Medulla oblongata (tissue), 1 donor: ENCODE measurements at regions not wholly inside any gene's neighbourhood (a gene's known extent, or its start where the extent isn't known, plus 50 kb on each side); places are given as distances from the start of the nearest gene placed in this dataset.
"Not testable (repeated sequence)": the region's sequence is repeated elsewhere in the genome, so short reads cannot be mapped to it uniquely, and the experiment has no call there.

ENCODE experiments used
- DNase-seq: peaks from one replicate; pipeline ENCODE4 v3.0.0-alpha.2; 2015; ENCODE audit errors: extremely low spot score

DNA sequence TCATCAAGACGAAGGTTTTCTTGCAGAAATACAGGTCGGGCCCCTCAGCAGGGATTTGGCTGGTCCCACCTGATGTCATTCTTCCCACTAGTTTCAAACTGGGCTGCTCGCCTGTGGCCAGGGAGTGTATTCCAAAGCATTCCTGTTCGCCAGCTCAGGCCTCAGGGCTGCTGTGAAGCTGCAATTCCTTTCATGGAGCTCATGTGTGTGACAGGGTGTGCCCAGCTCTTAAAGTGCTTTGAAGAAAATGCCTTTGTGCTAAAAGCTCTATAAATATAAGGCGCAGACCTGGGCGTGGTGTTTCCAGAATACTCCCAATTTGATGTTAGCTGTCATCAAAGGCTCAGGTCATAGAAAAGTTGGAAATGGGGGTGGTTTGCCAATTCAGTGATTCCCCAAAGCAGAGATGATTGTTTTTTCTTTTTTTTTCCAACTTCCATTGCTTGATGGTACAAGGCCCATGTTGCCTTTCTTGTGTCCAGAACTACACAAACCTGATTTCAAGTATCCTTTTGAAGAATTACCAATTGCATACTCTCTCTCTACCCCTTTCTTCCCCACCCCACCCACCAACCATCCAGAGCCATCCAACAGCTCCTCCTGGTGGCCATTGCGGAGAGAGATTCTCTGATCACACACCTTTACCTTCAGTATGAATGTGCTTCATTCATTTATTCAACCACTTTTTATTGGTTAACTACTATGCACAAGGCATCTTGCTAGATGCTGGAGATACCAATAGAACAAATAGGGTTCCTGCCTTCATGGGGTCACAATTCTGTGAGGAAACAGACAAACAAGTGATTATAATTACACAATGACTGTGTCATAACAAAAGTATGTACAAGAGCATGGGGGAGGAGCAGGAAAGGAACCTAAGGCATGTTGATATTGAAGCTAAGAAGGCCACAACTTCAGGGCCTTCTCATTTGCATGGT, 297.3 kb upstream of the LYZL1 start:
- no peak for DNase-seq

DNA sequence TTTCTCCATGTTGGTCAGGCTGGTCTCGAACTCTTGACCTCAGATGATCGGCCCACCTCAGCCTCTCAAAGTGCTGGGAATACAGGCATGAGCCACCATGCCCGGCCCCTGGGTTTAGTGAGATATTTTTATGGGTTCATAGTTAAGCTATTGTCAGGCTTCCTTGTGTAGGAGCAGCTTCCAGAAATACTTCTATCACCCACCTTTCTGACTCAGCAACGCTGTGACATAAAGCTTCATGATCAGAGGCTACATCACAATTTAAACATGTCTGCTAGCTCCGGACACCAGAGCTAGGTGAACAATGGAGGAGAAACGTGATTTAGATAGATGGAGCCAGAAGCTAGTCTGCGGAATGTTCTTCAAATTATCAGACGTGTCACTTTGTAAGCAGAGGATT, 295.8 kb upstream of the LYZL1 start:
- no peak for DNase-seq

DNA sequence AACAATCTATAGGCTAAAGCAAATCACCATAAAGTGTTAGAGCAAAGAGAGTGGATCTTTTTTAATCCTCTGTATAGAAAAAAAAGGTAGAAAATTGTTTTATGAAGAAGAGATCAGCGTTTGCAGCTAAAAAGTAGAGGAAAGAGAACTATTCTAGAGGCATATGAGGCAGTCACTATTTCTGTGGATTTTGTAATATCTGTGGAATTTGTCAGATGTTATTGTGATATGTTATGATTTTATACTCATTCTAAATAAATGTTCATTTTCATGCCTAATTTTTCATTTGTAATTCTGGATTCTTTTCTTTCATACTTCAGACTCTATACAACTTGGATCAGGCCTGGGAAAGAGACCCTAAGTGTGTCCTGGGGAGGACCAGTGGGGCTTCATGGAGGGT, 295.0 kb upstream of the LYZL1 start:
- DNase-seq: no peak

DNA sequence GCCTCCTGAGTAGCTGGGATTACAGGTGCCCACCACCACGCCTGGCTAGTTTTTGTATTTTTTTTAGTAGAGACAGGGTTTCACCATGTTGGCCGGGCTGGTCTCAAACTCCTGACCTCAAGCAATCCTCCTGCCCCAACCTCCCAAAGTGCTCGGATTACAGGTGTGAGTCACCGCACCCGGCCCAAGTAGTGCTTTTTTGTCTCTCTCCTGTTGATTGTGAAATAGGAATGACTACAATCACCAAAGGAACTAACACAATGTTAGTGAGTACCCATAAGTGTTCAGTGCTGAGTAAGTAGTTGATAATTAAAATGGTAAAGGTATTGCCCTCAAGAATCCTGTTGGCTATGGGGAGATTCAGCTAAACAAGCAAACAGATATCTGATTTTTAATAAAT, 294.1 kb upstream of the LYZL1 start:
- DNase-seq: not testable (repeated sequence)

DNA sequence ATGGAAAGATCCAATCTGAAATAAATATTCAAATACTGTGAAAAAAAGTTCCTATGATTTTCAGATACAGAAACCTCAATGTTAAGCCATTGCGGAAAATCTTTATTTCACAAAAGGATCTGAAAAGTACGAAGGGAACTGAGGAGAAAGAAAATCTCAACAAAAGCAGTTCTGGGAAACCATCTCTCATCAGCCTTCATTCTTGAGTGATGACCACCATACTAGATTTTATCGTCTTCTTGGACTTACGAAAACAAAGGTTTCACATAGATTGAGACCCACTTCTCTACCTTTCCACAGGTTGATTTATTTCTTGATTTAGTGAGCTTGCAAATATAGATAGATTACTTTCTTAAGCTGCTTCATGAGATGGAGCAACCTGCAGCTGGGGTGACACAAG, 293.4 kb upstream of the LYZL1 start:
- no peak for DNase-seq

DNA sequence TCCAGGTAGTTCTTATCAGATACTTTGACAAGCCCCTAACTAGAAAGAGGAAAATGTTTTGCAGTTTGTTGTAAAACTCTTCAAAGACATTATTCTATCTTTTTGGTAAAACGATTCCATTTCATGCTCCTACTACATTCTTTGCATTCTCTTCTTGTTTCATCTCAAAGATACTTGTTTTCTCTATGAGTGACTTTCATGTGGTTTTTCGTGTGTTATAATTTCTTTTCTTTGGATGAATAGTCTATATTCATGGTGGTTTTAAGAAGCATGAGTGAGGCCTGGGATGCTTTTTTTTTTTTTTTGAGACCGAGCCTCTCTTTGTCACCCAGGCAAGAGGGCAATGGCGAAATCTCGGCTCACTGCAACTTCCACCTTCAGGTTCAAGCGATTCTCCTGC, 292.5 kb upstream of the LYZL1 start:
- no peak for DNase-seq

DNA sequence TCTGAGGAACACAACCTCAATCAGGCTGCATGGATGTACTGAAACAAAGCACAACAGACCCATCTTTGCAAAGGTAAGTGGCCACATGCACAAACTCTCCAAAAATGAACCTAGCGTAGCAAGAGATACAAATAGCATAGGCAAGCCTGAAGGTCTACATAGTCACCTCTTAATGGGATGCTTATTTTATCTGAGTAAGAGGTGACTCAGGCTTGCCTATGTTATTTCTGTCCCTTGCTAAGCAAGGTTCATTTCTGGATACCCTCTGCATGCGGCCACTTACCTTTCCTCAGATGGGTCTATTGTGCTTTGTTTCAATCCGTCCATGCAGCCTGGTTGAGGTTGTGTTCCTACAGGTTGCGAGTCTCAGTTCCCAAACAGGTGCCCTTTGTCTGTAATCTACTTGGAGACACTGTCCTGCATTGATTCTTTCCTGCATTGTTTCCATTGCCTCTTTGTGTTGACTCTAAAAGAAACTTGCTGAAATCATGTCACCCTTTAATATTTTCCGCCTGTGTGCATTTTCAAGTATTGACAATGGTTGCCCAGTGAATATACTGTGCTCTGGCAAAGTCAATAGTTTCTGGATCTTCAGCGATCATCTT, 291.8 kb upstream of the LYZL1 start:
- DNase-seq: no peak

DNA sequence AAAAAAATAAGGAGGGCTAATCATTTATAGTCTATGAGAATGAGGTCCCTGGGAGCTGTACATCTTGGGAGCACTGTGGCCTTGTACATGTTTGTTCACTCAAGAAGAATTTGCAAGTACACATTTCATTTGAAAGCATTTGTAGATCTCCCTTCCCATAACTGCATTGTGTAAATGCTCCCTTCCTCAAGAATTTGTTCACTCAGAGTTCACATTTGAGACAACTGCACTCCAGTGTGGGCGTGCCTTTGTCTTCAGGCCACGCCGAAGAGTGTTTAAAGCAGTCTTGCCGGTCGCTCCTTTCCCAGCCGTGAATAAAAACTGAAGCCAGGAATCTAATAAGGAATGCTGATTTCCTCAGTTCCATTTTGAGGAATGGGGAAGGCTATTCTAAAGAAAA, 291.1 kb upstream of the LYZL1 start:
- no peak for DNase-seq

DNA sequence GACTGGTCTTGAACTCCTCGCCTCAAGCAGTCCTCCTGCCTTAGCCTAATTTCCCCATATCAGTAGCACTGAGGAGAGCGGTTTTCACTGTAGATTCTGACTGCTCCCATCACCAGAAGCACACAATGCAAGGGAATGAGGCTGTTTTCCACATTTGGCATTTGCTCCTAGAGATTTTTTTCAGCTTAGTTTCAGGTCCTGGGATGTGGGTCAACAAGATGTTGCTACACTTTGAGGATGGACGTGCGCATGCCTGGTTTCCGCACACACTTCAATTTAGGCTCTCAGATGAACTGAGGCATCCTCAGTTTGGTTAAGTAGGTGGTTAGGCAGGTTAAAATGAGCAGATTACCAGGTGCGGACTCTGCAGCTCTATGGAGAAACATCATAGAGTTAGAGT, 287.1 kb upstream of the LYZL1 start:
- no peak for DNase-seq

DNA sequence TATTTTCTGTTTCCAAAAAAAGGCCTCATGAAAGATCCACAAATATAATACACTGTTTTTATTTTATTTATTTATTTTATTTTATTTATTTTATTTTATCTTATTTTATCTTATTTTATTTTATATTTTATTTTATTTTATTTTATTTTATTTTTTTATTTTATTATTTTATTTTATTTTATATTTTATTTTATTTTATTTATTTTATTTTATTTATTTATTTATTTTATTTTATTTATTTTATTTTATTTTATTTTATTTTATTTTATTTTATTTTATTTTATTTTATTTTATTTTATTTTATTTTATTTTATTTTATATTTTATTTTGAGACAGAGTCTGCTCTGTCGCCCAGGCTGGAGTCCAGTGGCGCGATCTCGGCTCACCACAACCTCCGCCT, 285.9 kb upstream of the LYZL1 start:
- not testable (repeated sequence) for DNase-seq

DNA sequence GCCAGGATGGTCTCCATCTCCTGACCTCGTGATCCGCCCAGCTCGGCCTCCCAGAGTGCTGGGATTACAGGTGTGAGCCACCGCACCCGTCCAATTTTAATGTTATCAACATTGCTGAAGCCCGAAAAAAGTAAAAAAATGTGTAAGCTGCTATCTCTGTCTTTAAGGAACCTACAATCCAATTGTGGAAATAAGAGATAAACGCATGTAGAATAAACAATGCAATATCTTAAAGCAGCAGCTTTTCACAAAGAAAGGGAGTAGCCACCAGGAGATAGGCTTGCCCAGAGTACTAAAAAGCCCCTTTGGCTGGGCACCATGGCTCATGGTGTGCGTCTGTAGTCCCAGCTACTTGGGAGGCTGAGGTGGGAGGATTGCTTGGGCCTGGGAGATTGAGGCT, 282.9 kb upstream of the LYZL1 start:
- DNase-seq: no peak

DNA sequence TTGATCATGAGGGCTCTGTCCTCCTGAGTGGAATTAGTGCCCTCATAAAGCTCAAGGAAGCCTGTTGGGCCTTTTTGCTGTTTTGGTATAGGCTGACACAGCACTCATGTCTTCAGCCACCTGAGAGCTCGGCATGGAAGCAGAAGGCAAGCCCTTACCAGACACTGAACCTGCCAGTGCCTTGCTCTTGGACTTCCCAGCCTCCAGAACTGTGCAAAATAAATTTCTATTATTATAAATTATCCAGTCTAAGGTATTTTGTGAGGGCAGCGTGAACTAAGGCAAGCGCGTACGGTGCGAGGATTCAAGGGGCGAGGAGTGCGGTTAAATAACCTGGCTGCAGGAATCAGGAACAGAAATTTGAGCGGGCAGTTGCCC, 281.5 kb upstream of the LYZL1 start:
- no peak for DNase-seq

DNA sequence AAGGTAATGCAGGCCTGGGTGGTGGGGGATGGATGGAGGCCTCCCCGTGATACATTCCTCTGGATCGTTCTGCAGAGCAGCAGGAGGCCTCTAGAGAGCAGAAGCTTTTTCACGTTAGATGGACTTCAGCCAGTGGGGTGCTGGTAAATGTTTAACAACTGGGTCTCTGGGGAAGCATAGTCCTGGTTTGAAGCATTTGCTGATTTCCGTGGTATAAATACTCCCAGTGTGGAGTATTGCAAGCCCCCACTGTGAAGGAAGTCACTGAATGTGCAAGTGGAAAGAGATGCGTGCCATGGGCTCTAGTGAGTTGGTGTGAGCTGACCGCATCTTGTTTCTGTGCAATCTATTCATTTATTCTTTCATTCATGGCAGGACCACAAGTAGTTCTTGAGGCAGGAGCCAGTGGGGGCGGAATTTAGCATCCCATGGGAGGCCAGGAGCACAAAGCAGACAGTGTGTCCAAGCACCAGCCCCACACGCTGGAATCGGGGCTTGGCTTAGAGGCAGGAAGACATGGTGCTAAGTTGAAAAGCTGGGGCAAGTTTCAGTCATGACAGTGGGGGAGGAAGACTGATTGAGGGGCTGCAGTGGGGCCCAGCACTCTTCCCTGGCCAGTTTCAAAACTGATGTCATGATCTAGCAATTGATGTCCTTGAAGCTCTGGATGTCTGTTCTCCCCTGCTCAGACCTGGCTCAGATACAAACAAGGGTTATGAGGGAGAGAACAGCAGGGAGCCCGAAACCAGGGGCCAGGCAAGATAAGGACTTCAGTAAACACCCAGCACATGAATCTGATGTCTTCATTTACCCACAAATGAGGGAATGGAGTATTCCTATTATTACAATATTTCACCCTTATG, 280.9 kb upstream of the LYZL1 start:
- DNase-seq: no peak

DNA sequence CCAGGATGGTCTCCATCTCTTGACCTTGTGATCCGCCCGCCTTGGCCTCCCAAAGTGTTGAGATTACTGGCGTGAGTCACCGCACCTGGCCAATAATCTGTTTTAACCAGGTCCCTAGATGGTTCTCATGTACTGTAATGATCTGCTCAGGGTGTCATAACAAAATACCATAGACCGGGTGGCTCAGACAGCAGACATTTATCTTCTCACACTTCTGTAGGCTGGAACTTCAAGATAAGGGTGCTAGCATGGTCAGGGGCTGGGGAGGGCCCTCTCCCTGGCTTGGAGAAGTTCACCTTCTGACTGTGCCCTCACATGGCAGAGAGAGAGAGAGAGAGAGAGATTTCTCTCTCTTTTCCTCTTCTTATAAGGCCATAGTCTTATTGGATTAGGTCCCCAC, 279.4 kb upstream of the LYZL1 start:
- no peak for DNase-seq

DNA sequence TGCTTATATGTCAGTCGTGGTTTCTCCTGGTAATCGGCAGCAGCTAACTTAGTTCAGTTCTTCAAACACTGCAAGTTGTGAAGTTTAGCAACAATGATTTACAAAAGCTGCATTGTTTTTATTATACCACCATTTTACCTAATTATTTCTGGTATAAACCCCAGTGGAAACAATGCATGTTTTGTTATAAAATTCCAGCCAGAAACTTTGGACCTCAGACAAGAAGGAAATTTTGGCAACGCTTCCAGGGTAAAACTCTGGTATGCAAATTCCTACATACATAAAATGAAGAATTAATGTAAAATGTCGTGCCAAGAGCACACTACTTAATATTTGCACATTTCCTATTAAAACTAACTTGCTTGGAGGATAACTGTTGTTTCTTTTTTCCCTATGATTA, 277.4 kb upstream of the LYZL1 start:
- no peak for DNase-seq

DNA sequence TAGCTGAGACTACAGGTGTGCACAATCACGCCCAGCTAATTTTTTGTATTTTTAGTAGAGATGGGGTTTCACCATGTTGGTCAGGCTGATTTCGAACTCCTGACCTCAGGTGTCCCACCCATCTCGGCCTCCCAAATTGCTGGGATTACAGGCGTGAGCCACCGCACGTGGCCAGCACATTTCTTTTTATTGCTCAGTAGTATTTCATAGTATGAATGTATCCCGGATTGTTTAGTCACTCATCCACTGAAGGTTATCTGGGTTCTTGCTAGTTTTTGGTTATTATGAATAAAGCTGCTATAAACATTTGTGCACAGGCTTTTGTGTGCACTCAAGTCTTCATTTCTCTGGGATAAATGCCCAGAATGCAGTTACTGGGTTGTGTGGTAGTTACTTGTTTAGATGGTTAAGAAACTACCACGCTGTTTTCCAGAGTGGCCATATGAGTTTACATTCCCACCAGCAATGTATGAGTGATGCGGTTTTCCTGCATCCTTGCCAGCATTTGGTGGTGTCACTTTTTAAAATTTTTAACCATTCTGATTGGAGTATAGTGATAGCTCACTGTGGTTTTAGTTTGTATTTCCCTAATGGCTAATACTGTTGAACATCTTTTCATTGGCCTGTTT, 275.8 kb upstream of the LYZL1 start:
- DNase-seq: no peak

DNA sequence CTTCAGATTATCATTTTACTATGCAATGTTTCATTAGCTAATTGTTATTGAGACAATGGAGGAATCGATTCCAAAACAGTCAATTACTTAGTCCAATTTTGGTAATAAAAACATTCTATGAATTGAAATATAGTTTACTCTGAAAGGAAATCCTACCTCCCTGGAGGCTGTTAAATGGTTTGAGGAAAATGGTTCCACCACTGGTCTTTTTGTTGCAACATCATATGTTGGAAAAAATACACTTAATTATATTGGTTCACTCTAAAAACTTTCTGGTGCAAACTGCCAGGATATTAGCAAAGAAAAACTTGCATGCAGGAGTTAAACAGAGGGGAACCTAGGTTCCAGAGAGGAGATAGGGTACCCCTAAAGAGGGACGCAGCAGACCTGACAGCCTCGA, 267.3 kb upstream of the LYZL1 start:
- DNase-seq: no peak

DNA sequence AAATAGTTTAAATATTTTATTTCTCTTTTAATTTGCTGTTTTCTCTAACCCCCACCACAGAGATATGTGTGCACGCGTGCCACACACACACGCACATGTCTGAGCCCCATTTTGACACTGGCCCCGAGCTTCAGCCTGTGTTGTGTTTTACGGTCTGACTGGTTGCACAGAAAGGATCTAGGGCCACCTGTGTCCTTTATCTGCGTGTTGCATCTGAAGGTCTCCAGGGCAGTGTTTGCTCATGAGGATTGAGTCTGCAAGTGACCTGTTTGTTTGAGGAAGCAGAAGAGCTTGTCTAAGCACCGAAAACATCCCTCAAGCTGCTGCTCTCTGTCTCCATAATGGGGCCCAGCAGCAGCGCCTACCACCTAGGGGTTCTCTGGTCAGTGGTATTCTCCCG, 266.4 kb upstream of the LYZL1 start:
- peak; percentile 3 for DNase-seq

DNA sequence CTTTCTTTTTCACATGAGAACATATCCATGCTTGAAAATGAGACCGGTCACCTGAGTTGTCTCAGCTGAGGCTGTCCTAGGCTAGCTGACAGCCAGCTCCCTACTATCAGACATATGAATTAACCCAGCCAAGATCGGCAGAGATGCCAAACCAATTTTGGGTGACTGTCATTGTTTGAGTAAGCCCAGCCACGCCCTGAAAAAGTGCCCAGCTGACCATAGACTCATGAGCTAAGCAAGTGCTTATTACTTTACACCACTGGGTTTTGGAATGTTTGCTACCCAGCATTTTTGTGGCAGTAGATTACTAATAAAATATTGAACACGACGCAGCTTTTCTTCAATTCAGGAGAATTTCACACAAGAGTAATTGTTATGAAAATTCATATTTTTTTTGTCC, 265.2 kb upstream of the LYZL1 start:
- DNase-seq: no peak

DNA sequence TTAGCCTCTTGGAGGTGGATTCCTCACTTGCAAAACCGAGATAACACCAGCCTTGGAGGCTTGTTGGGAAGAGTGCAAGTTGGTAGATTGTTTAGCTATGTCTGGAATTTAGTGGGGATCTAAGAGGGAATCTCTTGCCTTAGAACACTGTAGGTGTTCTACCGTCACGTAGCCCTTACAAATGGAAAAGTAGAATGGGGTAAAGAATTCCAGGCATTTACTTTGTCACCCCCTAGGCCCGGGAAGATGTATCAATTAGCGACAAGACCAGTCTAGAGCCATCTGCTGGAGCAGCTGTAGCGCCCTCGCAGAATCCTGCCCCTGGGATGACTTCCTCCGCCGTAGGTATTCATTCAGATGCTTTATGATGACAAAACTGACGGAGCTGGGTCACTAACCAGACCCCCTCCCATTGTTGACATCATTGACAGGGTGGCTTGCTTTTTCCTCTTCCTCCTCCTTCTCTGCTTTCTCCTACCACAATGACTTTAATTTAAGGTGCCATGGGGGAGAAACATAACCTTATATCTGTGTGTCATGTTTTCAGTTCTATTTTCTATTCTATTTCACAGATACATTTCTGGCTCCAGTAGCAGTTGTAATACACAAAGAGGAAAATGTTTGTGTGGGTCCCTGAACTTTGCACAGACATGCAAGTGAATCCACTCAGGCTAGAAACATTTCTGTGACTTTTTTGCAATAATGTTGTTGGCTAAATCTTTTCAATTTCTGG, 262.6 kb upstream of the LYZL1 start:
- no peak for DNase-seq

DNA sequence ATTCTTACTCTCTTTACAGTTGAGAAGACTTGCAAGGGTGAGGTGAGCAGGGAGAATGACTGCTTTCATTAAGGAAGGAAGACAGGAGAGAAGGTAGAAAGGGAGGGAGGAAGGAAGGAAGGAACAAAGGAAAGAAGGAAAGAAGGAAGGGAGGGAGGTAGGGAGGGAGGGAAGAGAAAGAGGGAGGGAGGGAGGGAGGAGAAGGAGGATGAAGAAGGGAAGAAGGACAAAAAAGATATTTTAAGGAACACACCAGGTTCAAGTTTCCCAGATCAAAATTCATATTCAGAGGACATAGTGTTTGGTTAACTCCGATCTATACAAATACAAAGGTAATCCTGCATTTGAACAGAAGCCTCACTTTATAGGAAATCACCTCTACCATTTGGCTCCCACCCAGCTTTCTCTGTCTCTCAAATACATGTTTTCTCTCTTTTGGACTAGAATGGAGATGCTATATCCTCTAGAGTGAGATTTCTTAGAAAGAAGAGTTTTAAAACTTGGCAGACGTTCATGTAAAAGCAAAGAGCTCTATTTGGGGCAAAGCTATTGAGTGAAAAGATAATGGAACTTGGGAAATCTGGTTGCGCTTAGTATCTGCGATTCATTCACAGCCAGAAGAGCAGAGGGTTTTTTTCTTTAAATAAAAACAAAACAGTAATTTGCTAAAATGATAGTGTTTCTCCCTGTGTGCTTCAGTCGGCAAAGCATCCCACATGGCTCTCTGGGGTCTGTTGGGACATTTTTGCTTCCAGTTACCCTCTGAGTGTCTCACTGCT, 261.9 kb upstream of the LYZL1 start:
- DNase-seq: no peak
